BLaER1 treated with 17β-estradiol and CSF1 and Interleukin-3, amounts not matched to agents 10 nM and 100 nM (cell line): ENCODE measurements at regions not wholly inside any gene's neighbourhood (a gene's known extent, or its start where the extent isn't known, plus 50 kb on each side); places are given as distances from the start of the nearest gene placed in this dataset.

Experiments
- H3K27ac ChIP-seq, 11 experiments: shearing (Covaris generic); formaldehyde crosslinking; 2 replicates each; pipeline ENCODE4 v1.8.1; 2022
- H3K27me3 ChIP-seq, 11 experiments: shearing (Covaris generic); formaldehyde crosslinking; 2 replicates each; pipeline ENCODE4 v1.8.1; 2022
- H3K36me3 ChIP-seq, 11 experiments: shearing (Covaris generic); formaldehyde crosslinking; 2 replicates each; pipeline ENCODE4 v1.8.1; 2022
- H3K4me1 ChIP-seq, 10 experiments: shearing (Covaris generic); formaldehyde crosslinking; 2 replicates each; pipeline ENCODE4 v1.8.1; 2022
- H3K4me2 ChIP-seq, 11 experiments: shearing (Covaris generic); formaldehyde crosslinking; 2 replicates each; pipeline ENCODE4 v1.8.1; 2022
- H3K4me3 ChIP-seq, 10 experiments: shearing (Covaris generic); formaldehyde crosslinking; 2 replicates each; pipeline ENCODE4 v1.8.1; 2022
- H3K9ac ChIP-seq, 11 experiments: shearing (Covaris generic); formaldehyde crosslinking; 2 replicates each; pipeline ENCODE4 v1.8.1; 2022
- H3K9me3 ChIP-seq, 11 experiments: shearing (Covaris generic); formaldehyde crosslinking; replicated peaks in 1 of 11; 2 replicates each; pipeline ENCODE4 v1.8.1; 2022
- H4K20me1 ChIP-seq, 11 experiments: shearing (Covaris generic); formaldehyde crosslinking; 2 replicates each; pipeline ENCODE4 v1.8.1; 2022
- Cebpa-rat ChIP-seq, 11 experiments: shearing (Covaris generic); IDR thresholded peaks; 2 replicates each; pipeline ENCODE4 v1.8.1; 2022

DNA sequence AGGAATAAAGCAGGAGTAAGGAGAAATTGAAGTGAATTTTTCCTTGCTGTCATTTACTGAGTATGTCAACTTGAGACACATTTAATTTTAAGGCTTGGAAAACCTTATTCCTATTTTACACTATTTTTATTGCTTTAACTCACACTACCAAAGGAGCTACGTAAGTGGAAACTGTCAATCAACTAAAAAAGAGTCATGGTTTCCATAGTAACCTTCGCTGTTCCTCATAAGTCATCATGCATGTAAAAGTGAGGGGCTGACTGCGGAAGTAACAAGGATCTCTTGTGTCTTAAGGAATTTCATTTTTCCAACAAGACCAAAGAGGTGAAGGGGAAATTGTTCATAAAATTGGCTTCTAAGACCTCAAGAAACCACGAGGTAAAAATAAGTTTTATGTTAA, 516.2 kb upstream of the CA10 start:
- H4K20me1 ChIP-seq, result no peaks in the 10 kb centered on the region
- H3K27ac ChIP-seq, result no peak overlapping the region
- peaks cover 0 to 14% (median 4%) of the 10 kb centered on the region in 11 experiments; a peak in 8 of 22 replicates for H3K9me3 ChIP-seq
- H3K4me3 ChIP-seq, result no peak overlapping the region
- TF ChIP-seq Cebpa-rat (IDR thresholded peaks at IDR 0.05), result no peak
- H3K4me2 ChIP-seq, result no peak overlapping the region
- no peaks in the 10 kb centered on the region for H3K36me3 ChIP-seq
- H3K9ac ChIP-seq, result no peak overlapping the region
- no peaks in the 10 kb centered on the region for H3K27me3 ChIP-seq
- H3K4me1 ChIP-seq, result no peaks in the 10 kb centered on the region

DNA sequence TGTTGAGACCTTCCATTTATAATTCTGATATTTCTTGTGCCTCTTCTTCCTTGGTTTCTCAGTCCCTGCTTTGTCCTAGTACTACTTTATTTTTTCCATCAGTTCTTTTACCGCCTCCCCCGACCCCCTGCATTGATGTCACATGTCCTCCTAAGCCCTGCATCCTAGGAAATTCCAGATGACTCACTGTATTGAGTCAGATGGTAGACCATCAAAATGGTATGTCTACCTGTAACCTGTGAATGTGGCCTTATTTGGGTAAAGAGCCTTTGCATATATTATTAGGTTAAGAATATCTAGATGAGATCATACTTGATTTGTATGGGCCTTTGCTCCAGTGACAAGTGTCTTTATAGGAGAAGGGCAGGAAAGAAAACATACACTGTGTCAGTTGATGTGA, 515.3 kb upstream of the CA10 start:
- no peak for TF ChIP-seq Cebpa-rat (IDR thresholded peaks at IDR 0.05)
- H3K27ac ChIP-seq, result no peak overlapping the region
- no peak overlapping the region for H3K4me3 ChIP-seq
- no peaks in the 10 kb centered on the region for H4K20me1 ChIP-seq
- no peaks in the 10 kb centered on the region for H3K4me1 ChIP-seq
- H3K9me3 ChIP-seq, result peaks cover 0 to 6% (median 0%) of the 10 kb centered on the region in 11 experiments; a peak in 1 of 22 replicates
- no peak overlapping the region for H3K4me2 ChIP-seq
- H3K36me3 ChIP-seq, result no peaks in the 10 kb centered on the region
- no peaks in the 10 kb centered on the region for H3K27me3 ChIP-seq
- no peak overlapping the region for H3K9ac ChIP-seq

DNA sequence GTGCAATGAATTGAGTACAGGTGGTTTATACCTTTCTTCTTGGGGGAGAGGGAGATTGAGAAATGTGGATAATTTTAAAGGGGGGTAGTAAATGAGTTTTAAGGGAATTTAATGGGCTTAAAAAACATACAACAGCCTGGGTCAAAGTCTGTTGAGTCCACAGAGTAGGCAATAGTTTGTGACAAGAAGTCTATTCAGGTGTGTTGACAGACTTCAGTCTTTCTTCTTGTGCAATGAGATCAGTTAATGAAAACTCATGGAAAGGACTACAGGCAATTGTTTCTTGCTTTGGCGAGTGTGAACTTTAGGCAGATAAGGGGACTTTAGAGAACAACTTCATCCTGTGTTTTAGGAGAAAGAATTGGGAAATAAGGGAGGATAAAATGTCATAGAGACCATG, 507.8 kb upstream of the CA10 start:
- TF ChIP-seq Cebpa-rat (IDR thresholded peaks at IDR 0.05), result no peak
- Histone ChIP-seq H3K4me2 (no peak overlapping the region), H3K27ac (no peak overlapping the region), H3K4me3 (no peak overlapping the region), H3K9ac (no peak overlapping the region), H3K9me3 (peaks cover 6 to 12% (median 10%) of the 10 kb centered on the region in 11 experiments; a peak in 12 of 22 replicates), H3K4me1 (no peaks in the 10 kb centered on the region), H3K27me3 (no peaks in the 10 kb centered on the region), H4K20me1 (no peaks in the 10 kb centered on the region), H3K36me3 (no peaks in the 10 kb centered on the region)

DNA sequence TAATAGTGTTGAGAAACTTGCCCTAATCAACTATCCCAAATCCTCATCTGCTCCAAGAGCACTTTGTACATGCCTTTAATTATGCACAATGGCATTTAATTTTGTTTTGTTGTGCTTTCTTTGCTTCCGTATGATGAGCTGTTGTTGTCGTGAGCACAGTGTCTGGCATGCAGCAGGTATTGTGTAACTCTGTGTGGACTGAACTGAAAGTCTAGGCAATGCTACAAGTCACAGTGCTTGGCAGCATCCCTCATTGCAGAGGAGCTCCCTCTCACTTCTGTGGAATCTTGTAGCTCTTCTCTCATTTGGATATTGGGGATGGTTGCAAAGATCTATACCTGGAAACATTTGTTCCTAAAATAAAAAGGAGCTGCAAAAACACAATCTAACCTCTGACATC, 502.2 kb upstream of the CA10 start:
- H3K9me3 ChIP-seq, result no peaks in the 10 kb centered on the region
- no peaks in the 10 kb centered on the region for H3K36me3 ChIP-seq
- TF ChIP-seq Cebpa-rat (IDR thresholded peaks at IDR 0.05), result no peak; a peak in 1 of 22 replicates
- H3K4me2 ChIP-seq, result no peak overlapping the region
- no peak overlapping the region for H3K4me3 ChIP-seq
- H4K20me1 ChIP-seq, result no peaks in the 10 kb centered on the region
- H3K27ac ChIP-seq, result no peak overlapping the region
- no peak overlapping the region for H3K9ac ChIP-seq
- no peaks in the 10 kb centered on the region for H3K27me3 ChIP-seq
- no peaks in the 10 kb centered on the region for H3K4me1 ChIP-seq

DNA sequence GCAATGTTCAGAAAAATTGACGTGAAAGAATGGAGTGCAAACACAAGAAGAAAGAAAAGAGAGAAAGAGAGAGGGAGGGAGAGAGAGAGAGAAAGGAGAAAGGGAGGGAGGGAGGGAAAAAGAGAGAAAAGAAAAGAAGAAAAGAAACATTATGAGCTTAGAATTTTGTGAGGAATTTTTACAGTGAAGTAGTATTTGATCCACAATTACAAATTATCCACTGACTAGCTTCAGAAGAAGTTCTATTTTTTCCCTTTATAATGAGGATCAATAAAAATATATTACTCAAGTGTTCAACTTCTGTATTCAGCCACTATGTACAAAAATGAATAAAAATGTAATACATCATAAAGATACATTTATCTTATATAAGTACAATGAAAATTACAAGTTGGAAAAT, 494.5 kb upstream of the CA10 start:
- Histone ChIP-seq H3K27ac (no peak overlapping the region), H3K27me3 (no peaks in the 10 kb centered on the region), H3K4me1 (peaks cover 0 to 4% (median 0%) of the 10 kb centered on the region in 10 experiments; a peak in 1 of 20 replicates), H3K4me3 (no peak overlapping the region), H3K9me3 (no peaks in the 10 kb centered on the region), H3K36me3 (no peaks in the 10 kb centered on the region), H3K9ac (no peak overlapping the region), H4K20me1 (no peaks in the 10 kb centered on the region), H3K4me2 (no peak overlapping the region)
- TF ChIP-seq Cebpa-rat (IDR thresholded peaks at IDR 0.05), result no peak

DNA sequence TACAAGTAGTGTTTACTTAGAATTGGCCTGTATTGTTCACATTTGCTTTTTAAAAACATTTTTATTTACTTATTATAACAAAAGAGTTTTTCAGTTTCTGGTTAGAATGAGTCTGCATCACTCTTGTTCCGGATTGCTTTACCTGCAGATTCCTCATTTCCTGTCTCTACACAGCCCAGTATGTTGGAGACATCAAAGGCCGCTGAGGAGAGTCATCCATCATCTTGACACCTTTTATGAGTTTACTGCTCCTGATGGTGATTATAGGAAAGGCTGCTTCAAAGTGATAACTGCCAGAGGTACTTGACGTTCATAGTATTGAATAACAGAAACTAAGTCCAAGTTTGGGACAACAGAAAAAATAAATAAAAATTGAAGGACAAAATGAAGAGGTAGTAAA, 490.5 kb upstream of the CA10 start:
- no peaks in the 10 kb centered on the region for H3K27me3 ChIP-seq
- TF ChIP-seq Cebpa-rat (IDR thresholded peaks at IDR 0.05), result no peak
- no peak overlapping the region for H3K4me2 ChIP-seq
- no peaks in the 10 kb centered on the region for H3K9me3 ChIP-seq
- H3K36me3 ChIP-seq, result no peaks in the 10 kb centered on the region
- no peak overlapping the region for H3K4me3 ChIP-seq
- no peak overlapping the region for H3K9ac ChIP-seq
- peaks cover 0 to 4% (median 0%) of the 10 kb centered on the region in 10 experiments; a peak in 1 of 20 replicates for H3K4me1 ChIP-seq
- H4K20me1 ChIP-seq, result no peaks in the 10 kb centered on the region
- no peak overlapping the region for H3K27ac ChIP-seq

DNA sequence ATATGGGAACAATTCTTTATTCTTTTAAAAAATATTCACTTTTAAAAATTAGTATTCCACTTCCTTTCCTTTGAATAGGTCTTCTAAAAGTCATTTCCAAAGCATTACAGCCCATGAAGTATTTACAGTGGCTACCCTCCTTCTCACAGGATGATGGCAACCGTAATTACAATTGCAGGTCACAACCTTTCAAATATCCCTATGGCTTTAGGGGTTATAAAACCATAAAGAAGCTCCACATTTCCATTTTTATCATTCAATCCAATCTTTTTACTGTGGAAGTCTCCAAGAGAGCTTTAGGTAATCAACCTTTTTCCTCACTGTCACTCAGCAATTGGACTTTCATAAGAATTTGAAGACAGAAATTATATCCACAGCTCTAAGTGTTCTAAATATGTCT, 488.9 kb upstream of the CA10 start:
- H3K9me3 ChIP-seq, result no peaks in the 10 kb centered on the region
- no peak overlapping the region for H3K27ac ChIP-seq
- no peak overlapping the region for H3K4me2 ChIP-seq
- no peak overlapping the region for H3K4me3 ChIP-seq
- H4K20me1 ChIP-seq, result no peaks in the 10 kb centered on the region
- H3K27me3 ChIP-seq, result no peaks in the 10 kb centered on the region
- no peak for TF ChIP-seq Cebpa-rat (IDR thresholded peaks at IDR 0.05)
- H3K9ac ChIP-seq, result no peak overlapping the region
- peaks cover 0 to 4% (median 0%) of the 10 kb centered on the region in 10 experiments; a peak in 1 of 20 replicates for H3K4me1 ChIP-seq
- H3K36me3 ChIP-seq, result no peaks in the 10 kb centered on the region

DNA sequence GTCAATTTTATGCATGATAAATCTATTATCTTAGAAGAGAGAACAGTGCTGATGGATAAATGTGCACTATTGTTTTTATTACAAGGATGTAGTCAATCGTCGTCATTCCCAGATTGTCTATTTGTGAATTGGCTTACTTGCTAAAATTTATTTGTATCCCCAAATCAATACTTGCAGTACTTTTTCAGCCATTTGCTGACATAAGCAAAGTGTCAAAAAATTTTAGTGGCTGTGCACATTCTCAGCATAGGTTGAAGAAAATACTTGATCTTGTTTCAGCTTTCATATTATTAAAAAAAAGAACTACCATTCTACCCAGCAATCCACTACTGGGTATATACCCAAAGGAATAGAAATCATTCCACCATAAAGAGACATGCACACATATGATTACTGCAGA, 477.9 kb upstream of the CA10 start:
- H4K20me1 ChIP-seq, result no peaks in the 10 kb centered on the region
- no peak for TF ChIP-seq Cebpa-rat (IDR thresholded peaks at IDR 0.05)
- no peaks in the 10 kb centered on the region for H3K4me1 ChIP-seq
- peaks cover 0 to 10% (median 0%) of the 10 kb centered on the region in 11 experiments; a peak in 1 of 22 replicates for H3K9me3 ChIP-seq
- H3K4me2 ChIP-seq, result no peak overlapping the region
- H3K9ac ChIP-seq, result no peak overlapping the region
- no peak overlapping the region for H3K27ac ChIP-seq
- no peaks in the 10 kb centered on the region for H3K27me3 ChIP-seq
- no peak overlapping the region for H3K4me3 ChIP-seq
- H3K36me3 ChIP-seq, result no peaks in the 10 kb centered on the region

DNA sequence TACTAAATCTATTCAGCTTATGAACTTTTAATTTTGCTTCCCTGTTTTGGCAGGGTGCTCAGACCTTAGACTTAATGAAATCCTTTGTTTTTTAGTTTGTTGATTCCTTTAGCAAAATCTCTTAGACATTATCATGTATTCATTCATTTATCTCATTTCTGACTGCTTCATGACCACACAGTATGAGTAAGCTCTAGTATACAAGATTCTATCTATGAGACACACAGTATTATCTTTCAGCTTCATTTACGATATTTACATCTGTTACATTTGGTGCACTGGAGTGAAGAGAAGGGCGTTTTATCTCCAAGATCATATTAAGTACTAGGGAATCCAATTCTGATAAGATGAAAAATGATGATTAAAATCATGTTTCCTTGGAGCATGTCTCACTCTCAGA, 448.1 kb upstream of the CA10 start:
- no peak overlapping the region for H3K4me3 ChIP-seq
- no peaks in the 10 kb centered on the region for H3K9me3 ChIP-seq
- H4K20me1 ChIP-seq, result no peaks in the 10 kb centered on the region
- H3K27me3 ChIP-seq, result no peaks in the 10 kb centered on the region
- H3K36me3 ChIP-seq, result no peaks in the 10 kb centered on the region
- no peak for TF ChIP-seq Cebpa-rat (IDR thresholded peaks at IDR 0.05)
- H3K9ac ChIP-seq, result no peak overlapping the region
- H3K4me1 ChIP-seq, result no peaks in the 10 kb centered on the region
- no peak overlapping the region for H3K27ac ChIP-seq
- no peak overlapping the region for H3K4me2 ChIP-seq

DNA sequence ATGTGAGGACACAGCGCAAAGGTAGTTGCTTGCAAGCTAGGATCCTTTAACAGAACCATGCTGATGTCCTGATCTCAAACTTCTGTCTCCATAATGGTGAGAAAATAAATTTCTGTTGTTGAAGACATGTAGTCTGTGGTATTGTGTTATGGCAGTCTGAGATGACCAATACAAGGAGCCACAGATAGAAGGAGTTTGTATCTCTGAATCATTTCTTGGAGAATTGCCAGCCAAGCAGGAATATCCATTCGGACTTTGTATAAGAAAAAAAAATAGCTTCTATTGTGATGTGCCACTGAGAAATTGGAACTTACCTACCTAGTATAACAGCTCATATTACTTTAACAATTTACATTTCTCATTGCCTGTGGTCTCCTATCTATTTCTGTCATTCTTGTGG, 447.6 kb upstream of the CA10 start:
- TF ChIP-seq Cebpa-rat (IDR thresholded peaks at IDR 0.05), result no peak
- no peaks in the 10 kb centered on the region for H3K36me3 ChIP-seq
- no peak overlapping the region for H3K4me3 ChIP-seq
- H3K27me3 ChIP-seq, result no peaks in the 10 kb centered on the region
- no peaks in the 10 kb centered on the region for H3K9me3 ChIP-seq
- H3K9ac ChIP-seq, result no peak overlapping the region
- no peaks in the 10 kb centered on the region for H3K4me1 ChIP-seq
- H3K27ac ChIP-seq, result no peak overlapping the region
- no peaks in the 10 kb centered on the region for H4K20me1 ChIP-seq
- no peak overlapping the region for H3K4me2 ChIP-seq
